GM12873 (cell line): ENCODE measurements at regions not wholly inside any gene's neighbourhood (a gene's known extent, or its start where the extent isn't known, plus 50 kb on each side); places are given as distances from the start of the nearest gene placed in this dataset.

Source experiments
- TF ChIP-seq, protein P1 (sequence below): IDR thresholded peaks from 2 replicates; pipeline ENCODE4 v1.5.1; 2012; ENCODE audit warnings: low read depth, mild to moderate bottlenecking, moderate library complexity, low read length, control low read depth; ENCODE audit not compliant: insufficient read depth; ENCODE audit errors: missing control alignments

DNA sequence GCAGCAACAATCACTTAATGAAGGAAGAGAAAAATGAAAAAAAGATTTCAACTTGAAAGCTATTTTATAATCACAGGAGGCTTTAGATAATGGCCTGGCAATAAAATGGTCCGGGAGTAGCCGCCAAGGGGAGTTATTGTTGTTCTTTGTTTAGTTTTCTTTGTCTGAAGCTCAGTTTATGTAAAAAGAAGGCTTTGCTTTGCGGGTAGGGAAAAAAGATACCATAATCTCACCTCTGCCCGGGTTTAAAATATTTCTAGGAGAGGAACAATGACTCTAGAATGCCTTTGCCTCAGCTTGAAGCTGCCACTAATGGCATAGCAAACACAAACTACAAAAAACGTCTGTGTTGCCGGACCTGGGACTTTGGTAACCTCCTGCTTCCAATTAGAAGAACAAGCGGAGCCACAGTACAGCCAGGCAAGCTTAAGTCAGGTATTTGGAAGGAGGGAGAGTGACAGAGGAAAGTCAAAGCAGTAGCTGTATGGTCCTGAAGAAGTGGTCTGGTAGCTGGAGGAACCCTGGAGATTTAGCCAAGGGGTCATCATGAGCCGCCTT, 764.5 kb downstream of the TUSC7 start:
- TF ChIP-seq, protein P1, sequence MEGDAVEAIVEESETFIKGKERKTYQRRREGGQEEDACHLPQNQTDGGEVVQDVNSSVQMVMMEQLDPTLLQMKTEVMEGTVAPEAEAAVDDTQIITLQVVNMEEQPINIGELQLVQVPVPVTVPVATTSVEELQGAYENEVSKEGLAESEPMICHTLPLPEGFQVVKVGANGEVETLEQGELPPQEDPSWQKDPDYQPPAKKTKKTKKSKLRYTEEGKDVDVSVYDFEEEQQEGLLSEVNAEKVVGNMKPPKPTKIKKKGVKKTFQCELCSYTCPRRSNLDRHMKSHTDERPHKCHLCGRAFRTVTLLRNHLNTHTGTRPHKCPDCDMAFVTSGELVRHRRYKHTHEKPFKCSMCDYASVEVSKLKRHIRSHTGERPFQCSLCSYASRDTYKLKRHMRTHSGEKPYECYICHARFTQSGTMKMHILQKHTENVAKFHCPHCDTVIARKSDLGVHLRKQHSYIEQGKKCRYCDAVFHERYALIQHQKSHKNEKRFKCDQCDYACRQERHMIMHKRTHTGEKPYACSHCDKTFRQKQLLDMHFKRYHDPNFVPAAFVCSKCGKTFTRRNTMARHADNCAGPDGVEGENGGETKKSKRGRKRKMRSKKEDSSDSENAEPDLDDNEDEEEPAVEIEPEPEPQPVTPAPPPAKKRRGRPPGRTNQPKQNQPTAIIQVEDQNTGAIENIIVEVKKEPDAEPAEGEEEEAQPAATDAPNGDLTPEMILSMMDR = no peak

DNA sequence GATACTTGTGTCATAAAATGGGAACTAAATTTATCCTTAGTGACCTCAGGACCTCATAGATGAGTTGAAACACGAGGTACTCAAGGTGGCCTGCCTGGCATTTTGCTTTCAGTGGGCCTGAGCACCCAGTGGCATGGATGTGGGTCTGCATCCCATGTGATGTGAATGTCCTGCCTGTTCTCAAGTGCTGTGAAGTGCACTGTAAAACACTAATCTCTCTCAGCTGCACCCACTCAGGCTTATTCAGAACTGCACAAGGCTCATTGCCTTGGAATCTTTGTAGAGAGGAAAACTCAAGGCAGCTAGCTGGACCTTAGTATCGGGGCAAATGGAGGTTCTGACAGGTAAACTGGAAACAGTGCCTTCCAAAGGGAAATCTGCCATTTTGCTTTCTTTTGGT, 767.0 kb downstream of the TUSC7 start:
- TF ChIP-seq, protein P1 = no peak

DNA sequence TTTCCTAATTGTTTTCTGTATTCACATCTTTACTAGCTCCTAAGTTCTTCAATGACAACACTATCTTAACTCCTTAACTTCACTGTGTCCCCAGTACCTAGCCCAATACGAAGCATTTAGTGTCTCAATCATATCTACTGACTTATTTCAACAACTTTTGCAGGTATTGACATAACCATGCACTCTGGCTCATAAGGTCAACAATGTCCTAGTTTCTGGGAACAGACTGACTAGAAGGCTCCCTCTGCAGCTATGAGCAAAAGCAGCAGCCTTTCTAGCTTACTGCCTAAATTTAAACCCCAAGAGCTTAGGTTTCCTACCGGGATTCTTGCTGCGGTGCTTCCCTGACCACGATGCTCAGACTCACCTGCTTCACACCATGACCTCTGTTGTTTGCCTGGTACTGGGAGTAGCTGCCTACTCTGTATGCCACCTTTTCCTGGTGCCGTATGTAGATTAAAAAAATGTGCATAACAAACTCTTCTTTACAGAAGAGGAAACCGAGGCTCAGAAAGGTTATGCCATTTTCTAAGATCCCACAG, 767.7 kb downstream of the TUSC7 start:
- TF ChIP-seq, protein P1 = no peak

DNA sequence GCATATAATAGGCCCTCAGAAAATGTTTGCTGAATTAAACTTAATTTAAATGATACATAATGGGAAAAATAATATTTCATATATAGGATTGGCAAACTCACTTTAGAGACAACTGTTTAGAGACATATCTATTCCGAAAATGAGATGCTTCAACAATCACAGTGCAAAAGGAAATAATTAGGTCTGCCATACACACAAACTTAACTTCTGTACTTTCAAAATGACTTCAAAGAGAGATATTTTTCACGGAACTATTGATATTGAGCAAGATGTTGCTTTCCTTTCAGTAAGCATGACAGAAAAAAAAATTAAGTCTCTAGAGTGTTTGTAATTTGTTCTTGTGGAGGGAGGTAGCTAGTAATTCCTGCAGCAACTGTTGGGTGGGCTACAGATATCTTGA, 769.5 kb downstream of the TUSC7 start:
- TF ChIP-seq, protein P1 = no peak

DNA sequence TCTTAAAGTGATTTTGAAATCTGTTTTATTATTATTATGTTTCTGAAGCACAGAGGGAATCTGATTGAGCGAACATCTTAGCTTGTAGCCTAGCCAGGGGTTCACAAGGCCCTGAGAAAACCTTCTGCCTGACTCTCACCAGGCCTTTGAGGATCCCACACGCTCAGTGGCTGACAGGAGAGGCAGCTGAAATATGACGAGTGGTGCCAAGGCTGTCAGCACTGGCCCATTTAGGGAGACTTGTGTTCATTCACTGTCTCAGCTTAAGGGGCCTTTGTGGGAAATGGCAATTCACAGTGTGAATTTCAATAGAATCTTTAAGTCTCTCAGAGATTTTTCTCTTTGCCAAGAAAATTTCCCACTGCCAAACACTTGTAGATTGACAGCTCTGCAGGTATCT, 770.9 kb downstream of the TUSC7 start:
- TF ChIP-seq, protein P1 = no peak

DNA sequence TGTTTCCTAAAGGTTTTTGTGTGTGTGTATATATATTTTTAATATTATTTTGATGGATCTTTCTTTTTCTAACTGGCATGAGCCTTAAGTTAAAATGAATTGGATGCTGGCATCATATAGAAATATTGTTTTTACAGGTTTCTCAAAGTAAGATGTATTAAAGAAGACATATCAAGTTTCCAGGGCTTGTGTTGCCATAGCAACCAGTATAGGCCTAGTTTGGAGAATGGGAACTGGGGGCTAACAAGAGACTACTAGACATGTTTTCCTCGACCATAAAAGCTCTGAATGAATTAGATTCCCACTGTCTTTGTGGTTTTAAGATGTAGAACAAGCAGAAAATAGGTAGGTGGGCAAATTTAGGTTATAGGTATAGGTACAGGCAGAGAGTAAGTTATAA, 771.4 kb downstream of the TUSC7 start:
- TF ChIP-seq, protein P1 = no peak

DNA sequence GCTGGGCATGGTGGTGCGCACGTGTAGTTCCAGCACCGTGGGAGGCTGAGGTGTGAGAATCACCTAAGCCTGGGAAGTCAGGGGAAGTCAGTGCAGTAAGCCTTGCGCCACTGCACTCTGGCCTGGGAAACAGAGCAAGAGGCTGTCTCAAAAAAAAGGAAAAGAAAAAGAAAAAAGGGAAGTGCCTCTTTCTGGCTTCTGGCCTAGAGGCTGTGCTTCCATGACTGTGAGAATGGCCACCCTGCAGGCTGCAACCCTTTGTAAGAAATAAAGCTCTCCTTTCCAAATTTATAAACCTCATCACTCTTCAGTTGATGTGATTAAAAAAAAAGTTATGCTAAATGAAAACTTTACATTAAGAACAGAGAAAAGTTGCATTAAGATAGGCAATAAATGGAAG, 774.3 kb downstream of the TUSC7 start:
- TF ChIP-seq, protein P1 = no peak
